Left lung (tissue), 4 donors: ENCODE measurements at regions not wholly inside any gene's neighbourhood (a gene's known extent, or its start where the extent isn't known, plus 50 kb on each side); places are given as distances from the start of the nearest gene placed in this dataset.

Experiments used
- ATAC-seq: fragments of 200-7000 bp; cut with Tn5 transposase; one replicate; pipeline ENCODE4 v1.9.1; 2020; ENCODE audit warnings: moderate library complexity
- DNase-seq, 4 donors: peaks; one replicate each; pipeline ENCODE4 v3.0.0-alpha.2; 2013 to 2020
- H3K27ac ChIP-seq, 2 donors: fragments of 200-600 bp; sonication (generic) in 1 of 2; one replicate each; pipeline versions ENCODE4 v1.5.0 to v1.8.0; 2020 to 2021
- H3K27me3 ChIP-seq, 2 donors: fragments of 200-600 bp; sonication (generic) in 1 of 2; one replicate each; pipeline versions ENCODE4 v1.5.0 to v1.8.0; 2020 to 2021
- H3K36me3 ChIP-seq, 2 donors: fragments of 200-600 bp; sonication (generic) in 1 of 2; one replicate each; pipeline versions ENCODE4 v1.5.0 to v1.8.0; 2020 to 2021
- H3K4me1 ChIP-seq, 2 donors: fragments of 200-600 bp; one replicate each; pipeline ENCODE4 v1.8.0; 2021
- H3K4me3 ChIP-seq, 2 donors: fragments of 200-600 bp; sonication (generic) in 1 of 2; one replicate each; pipeline versions ENCODE4 v1.5.0 to v1.8.0; 2020 to 2021; ENCODE audit warnings: mild to moderate bottlenecking in 1 of 2
- H3K9me3 ChIP-seq, 2 donors: fragments of 200-600 bp; sonication (generic) in 1 of 2; one replicate each; pipeline versions ENCODE4 v1.5.0 to v1.8.0; 2020 to 2021
- intact Hi-C, 2 donors: fragments of 100-400 bp; cut with DNase I; formaldehyde crosslinking; loops; one replicate each; pipeline versions ENCODE4 v1.11.2 to v1.14.2; 2022
- TF ChIP-seq, protein P1 (sequence below), 2 donors: fragments of 200-600 bp; sonication (generic) in 1 of 2; IDR thresholded peaks; one replicate each; pipeline versions ENCODE4 v1.5.0 to v1.8.0; 2021; ENCODE audit warnings: antibody characterized with exemption in 2 of 2
- donor health status: DM: no; HTN: yes; CAD: no.
- donor health status: DM: no; HTN: no; CAD: no.

- no peak for ATAC-seq
Measured at GRCh38 chr12:67517181-67517887, 131.2 kb upstream of the DYRK2 start.

GRCh38 chr12:67519484-67520433 is 128.8 kb upstream of the DYRK2 start:
- H3K4me1 ChIP-seq, result no peaks in the 10 kb centered on the region
- H3K27me3 ChIP-seq, result no peaks in the 10 kb centered on the region
- TF ChIP-seq, protein P1, sequence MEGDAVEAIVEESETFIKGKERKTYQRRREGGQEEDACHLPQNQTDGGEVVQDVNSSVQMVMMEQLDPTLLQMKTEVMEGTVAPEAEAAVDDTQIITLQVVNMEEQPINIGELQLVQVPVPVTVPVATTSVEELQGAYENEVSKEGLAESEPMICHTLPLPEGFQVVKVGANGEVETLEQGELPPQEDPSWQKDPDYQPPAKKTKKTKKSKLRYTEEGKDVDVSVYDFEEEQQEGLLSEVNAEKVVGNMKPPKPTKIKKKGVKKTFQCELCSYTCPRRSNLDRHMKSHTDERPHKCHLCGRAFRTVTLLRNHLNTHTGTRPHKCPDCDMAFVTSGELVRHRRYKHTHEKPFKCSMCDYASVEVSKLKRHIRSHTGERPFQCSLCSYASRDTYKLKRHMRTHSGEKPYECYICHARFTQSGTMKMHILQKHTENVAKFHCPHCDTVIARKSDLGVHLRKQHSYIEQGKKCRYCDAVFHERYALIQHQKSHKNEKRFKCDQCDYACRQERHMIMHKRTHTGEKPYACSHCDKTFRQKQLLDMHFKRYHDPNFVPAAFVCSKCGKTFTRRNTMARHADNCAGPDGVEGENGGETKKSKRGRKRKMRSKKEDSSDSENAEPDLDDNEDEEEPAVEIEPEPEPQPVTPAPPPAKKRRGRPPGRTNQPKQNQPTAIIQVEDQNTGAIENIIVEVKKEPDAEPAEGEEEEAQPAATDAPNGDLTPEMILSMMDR (IDR thresholded peaks at IDR 0.05), result no peak
- H3K36me3 ChIP-seq, result no peaks in the 10 kb centered on the region
- ATAC-seq, result no peak
- intact Hi-C loops, result no loop called here
- H3K27ac ChIP-seq, result no peak overlapping the region
- H3K9me3 ChIP-seq, result no peaks in the 10 kb centered on the region
- H3K4me3 ChIP-seq, result no peak overlapping the region
- DNase-seq, result no peak

More at GRCh38 chr12:67517181-67517887, 131.2 kb upstream of the DYRK2 start:
- Histone ChIP-seq H3K27me3 (no peaks in the 10 kb centered on the region), H3K9me3 (no peaks in the 10 kb centered on the region), H3K4me3 (no peak overlapping the region), H3K4me1 (no peaks in the 10 kb centered on the region), H3K27ac (no peak overlapping the region), H3K36me3 (no peaks in the 10 kb centered on the region)
- intact Hi-C loops, result no loop called here
- TF ChIP-seq, protein P1 (IDR thresholded peaks at IDR 0.05), result no peak
- DNase-seq, result no peak

GRCh38 chr12:67520606-67521005 is 127.9 kb upstream of the DYRK2 start:
- ATAC-seq, result no peak
- TF ChIP-seq, protein P1 (IDR thresholded peaks at IDR 0.05), result no peak
- Histone ChIP-seq H3K4me3 (no peak overlapping the region), H3K4me1 (no peaks in the 10 kb centered on the region), H3K9me3 (no peaks in the 10 kb centered on the region), H3K36me3 (no peaks in the 10 kb centered on the region), H3K27ac (no peak overlapping the region), H3K27me3 (no peaks in the 10 kb centered on the region)
- DNase-seq, result no peak
- intact Hi-C loops, result no loop called here

GRCh38 chr12:67522222-67522621 is 126.3 kb upstream of the DYRK2 start:
- no peaks in the 10 kb centered on the region for H3K9me3 ChIP-seq
- no peaks in the 10 kb centered on the region for H3K4me1 ChIP-seq
- intact Hi-C loops, result no loop called here
- H3K36me3 ChIP-seq, result no peaks in the 10 kb centered on the region
- no peak overlapping the region for H3K4me3 ChIP-seq
- TF ChIP-seq, protein P1 (IDR thresholded peaks at IDR 0.05), result no peak
- ATAC-seq (no peak), DNase-seq (no peak)
- H3K27ac ChIP-seq, result no peak overlapping the region
- H3K27me3 ChIP-seq, result no peaks in the 10 kb centered on the region

DNA sequence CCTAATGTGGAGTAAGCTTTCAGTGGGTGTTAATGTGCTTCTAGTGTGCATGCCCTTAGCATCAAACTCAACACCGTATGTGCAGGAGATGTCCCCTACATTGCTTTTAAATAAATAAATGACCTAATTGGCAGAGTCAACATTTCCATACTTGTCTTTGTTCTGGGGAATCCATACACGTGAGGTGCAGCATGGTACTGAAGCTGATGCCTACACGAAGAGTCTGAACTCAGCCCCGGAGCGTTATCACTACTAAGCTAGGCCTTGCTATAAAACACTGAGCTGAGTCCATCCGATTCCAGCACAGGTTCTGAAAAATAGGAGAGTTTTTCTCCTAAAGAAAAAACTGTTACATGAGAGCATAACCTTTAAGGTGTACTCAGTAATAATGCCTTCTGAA is 125.0 kb upstream of the DYRK2 start:
- Histone ChIP-seq H3K4me1 (no peaks in the 10 kb centered on the region), H3K27me3 (no peaks in the 10 kb centered on the region), H3K36me3 (no peaks in the 10 kb centered on the region), H3K9me3 (no peaks in the 10 kb centered on the region), H3K27ac (no peak overlapping the region), H3K4me3 (no peak overlapping the region)
- intact Hi-C loops, result no loop called here
- DNase-seq, result no peak
- ATAC-seq, result no peak
- TF ChIP-seq, protein P1 (IDR thresholded peaks at IDR 0.05), result no peak
